ENCODE measurements at regions not wholly inside any gene's neighbourhood (a gene's known extent, or its start where the extent isn't known, plus 50 kb on each side); places are given as distances from the start of the nearest gene placed in this dataset.

GRCh38 chr2:186365406-186365805 lies 120.7 kb upstream of the ZC3H15 start:
- Histone ChIP-seq H3K4me3 (no peak overlapping the region), H3K4me1 (no peaks in the 10 kb centered on the region), H3K27ac (replicated peaks) (no peak overlapping the region), H3K27me3 (ENCODE audit: low read depth) (no peaks in the 10 kb centered on the region), H3K36me3 (no peaks in the 10 kb centered on the region), H3K9me3 (replicated peaks) (peaks cover 10% of the 10 kb centered on the region)
- intact Hi-C loops (cut with micrococcal nuclease) = no loop called here
- DNase-seq = no peak
- no peak for TF ChIP-seq CTCF (IDR thresholded peaks at IDR 0.05; ENCODE audit: borderline replicate concordance)

GRCh38 chr2:186379052-186379451 lies 107.0 kb upstream of the ZC3H15 start:
- peaks cover 12% of the 10 kb centered on the region for H3K9me3 ChIP-seq (replicated peaks)
- TF ChIP-seq CTCF (IDR thresholded peaks at IDR 0.05; ENCODE audit: borderline replicate concordance) = no peak
- no peaks in the 10 kb centered on the region for H3K27me3 ChIP-seq (ENCODE audit: low read depth)
- no peak overlapping the region for H3K4me3 ChIP-seq
- H3K36me3 ChIP-seq = peaks cover 5% of the 10 kb centered on the region
- DNase-seq = no peak
- intact Hi-C loops (cut with micrococcal nuclease) = loop anchor here (2.0 kb wide), 1 partner anchor 36 kb away; no protein-coding TSS in a partner anchor
- no peak overlapping the region for H3K27ac ChIP-seq (replicated peaks)
- no peaks in the 10 kb centered on the region for H3K4me1 ChIP-seq

- intact Hi-C loops (cut with micrococcal nuclease) = no loop called here
- H3K9me3 ChIP-seq (replicated peaks) = peaks cover 12% of the 10 kb centered on the region
- H3K4me1 ChIP-seq = no peaks in the 10 kb centered on the region
- H3K27ac ChIP-seq (replicated peaks) = no peak overlapping the region
- no peak for DNase-seq
- no peaks in the 10 kb centered on the region for H3K27me3 ChIP-seq (ENCODE audit: low read depth)
- H3K4me3 ChIP-seq = no peak overlapping the region
- no peak for TF ChIP-seq CTCF (IDR thresholded peaks at IDR 0.05; ENCODE audit: borderline replicate concordance)
- peaks cover 3% of the 10 kb centered on the region for H3K36me3 ChIP-seq
Observed at GRCh38 chr2:186380805-186381204, 105.3 kb upstream of the ZC3H15 start.

GRCh38 chr2:186381573-186381972 lies 104.5 kb upstream of the ZC3H15 start:
- no peak overlapping the region for H3K4me3 ChIP-seq
- TF ChIP-seq CTCF (IDR thresholded peaks at IDR 0.05; ENCODE audit: borderline replicate concordance) = no peak
- no peaks in the 10 kb centered on the region for H3K27me3 ChIP-seq (ENCODE audit: low read depth)
- H3K4me1 ChIP-seq = no peaks in the 10 kb centered on the region
- H3K27ac ChIP-seq (replicated peaks) = no peak overlapping the region
- DNase-seq = no peak
- H3K36me3 ChIP-seq = peaks cover 6% of the 10 kb centered on the region
- H3K9me3 ChIP-seq (replicated peaks) = peaks cover 15% of the 10 kb centered on the region
- intact Hi-C loops (cut with micrococcal nuclease) = no loop called here

GRCh38 chr2:186382932-186383331 lies 103.1 kb upstream of the ZC3H15 start:
- intact Hi-C loops (cut with micrococcal nuclease) = no loop called here

More at GRCh38 chr2:186382932-186383331, 103.1 kb upstream of the ZC3H15 start:
- Histone ChIP-seq H3K27ac (replicated peaks) (no peak overlapping the region), H3K4me1 (no peaks in the 10 kb centered on the region), H3K36me3 (peaks cover 6% of the 10 kb centered on the region), H3K9me3 (replicated peaks) (peaks cover 15% of the 10 kb centered on the region), H3K4me3 (no peak overlapping the region), H3K27me3 (ENCODE audit: low read depth) (no peaks in the 10 kb centered on the region)
- no peak for DNase-seq
- TF ChIP-seq CTCF (IDR thresholded peaks at IDR 0.05; ENCODE audit: borderline replicate concordance) = no peak
